OCI-M2 (cell line): ENCODE measurements at regions not wholly inside any gene's neighbourhood (a gene's known extent, or its start where the extent isn't known, plus 50 kb on each side); places are given as distances from the start of the nearest gene placed in this dataset.

Source experiments
- DNase-seq: peaks from one replicate; lab custom pipeline; 2025; ENCODE audit not compliant: unreplicated experiment; lab: John Stamatoyannopoulos, UW

GRCh38 chr4:119752936-119753335 lies 124.3 kb upstream of the PDE5A start:
- DNase-seq, result no peak

DNA sequence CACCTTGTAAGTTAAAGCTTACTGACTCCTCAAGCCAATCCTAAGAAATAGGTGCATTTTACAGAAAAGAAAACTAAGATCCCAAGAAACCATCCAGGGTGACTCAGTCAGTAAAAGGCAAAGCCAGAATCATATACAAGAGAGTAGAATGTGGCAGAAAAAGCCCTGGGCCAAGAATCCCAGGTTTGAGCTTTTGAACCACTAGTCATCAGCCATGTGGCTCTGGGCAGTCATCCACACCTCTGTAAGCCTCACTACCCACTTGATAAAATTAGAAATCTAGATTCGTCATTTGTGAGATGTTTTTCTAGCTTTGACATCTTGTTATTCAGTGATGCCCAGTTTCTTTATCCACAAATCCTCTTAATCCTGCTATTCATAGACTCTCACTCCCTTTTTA lies 122.2 kb upstream of the PDE5A start:
- no peak for DNase-seq

DNA sequence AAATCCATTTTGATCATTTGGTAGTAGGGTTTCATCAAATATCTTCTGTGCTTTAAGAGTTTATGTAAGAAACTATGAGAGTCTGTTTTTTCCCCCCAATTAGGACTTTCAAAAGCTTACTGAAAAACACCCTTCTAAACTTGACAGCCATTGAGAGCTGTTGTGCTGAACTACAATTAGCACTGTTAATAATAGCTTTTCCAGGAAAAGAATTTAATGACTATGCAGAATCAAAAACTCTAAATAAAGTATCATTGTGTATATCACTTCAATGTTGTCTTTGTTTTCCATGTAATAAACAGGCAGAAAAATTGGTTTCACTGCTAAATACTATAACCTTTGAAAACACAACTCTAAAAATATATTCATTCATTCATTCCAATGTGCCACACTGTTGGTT lies 121.4 kb upstream of the PDE5A start:
- DNase-seq, result no peak

DNA sequence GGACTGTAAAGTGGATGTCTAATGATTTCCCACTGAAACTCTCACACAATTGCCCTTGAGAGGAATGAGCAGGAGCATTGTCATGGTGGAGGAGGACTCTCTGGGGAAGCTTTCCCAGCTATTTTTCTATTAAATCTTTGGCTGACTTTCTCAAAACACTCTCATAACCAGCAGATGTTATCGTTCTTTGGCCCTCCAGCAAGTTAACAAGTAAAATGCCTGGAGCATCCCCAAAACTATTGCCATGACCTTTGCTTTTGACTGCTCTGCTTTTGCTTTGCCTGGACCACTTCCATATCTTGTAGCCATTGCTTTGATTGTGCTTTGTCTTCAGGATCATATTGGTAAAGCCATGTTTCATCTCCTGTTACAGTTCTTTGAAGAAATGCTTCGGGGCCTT lies 120.2 kb upstream of the PDE5A start:
- no peak for DNase-seq

- no peak for DNase-seq
These were observed 118.3 kb upstream of the PDE5A start for GRCh38 chr4:119746951-119747350.

- no peak for DNase-seq
These were observed 116.7 kb upstream of the PDE5A start for GRCh38 chr4:119745351-119745750.

DNA sequence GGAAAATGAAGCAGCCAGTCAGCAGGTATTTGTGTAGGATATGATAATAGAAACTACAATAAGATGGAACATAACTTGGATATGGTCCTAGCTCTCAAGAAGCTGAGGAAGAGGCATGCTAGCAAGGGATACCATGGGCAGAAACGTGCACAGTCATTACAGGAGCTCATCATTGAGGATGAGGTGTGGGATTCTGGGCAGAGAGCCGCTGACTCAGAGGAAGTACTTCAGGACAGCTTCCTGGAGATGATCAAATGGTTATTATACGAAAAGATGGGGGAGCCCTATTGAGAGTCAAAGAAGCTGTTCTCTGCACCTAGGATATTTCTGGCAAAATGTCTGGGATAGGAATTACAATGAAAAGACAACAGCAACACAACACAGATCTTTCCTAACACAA lies 116.0 kb upstream of the PDE5A start:
- no peak for DNase-seq

DNA sequence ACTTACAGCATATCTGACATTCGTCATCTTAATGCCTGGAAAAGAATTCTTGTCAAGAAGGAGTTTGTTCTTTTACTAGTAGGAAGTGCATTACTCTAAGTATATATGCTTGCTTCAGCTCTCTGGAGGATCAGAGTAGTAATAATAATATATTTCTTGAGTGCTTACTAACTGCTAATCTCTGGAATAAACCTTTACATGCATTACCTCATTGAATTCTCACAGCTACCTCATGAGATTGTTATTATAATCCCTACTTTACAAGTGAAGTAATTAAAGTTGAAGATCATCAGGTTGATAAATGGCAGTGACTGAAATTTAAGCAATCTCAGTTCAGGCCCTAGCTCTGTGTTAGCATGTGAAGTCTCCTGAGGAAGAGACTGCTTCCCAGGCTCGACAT lies 115.0 kb upstream of the PDE5A start:
- no peak for DNase-seq

DNA sequence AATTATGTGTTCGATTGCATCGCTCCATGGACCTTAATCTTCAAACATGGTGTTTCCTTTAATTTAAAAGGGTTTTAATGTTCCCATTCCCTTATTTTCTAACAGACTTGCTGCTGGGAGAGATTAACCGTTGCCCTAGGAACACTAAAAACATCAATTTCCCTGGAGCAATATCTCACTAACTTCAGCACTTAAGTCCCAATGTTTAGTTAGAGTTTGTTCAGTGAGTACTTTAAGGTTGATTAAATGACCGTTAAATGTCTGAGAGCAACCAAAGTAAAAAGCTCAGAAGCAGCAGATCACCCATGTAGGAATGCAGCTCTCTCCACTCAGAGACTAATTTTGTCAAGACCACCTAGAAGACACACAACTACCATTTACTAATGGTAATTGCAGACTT lies 111.2 kb upstream of the PDE5A start:
- no peak for DNase-seq

DNA sequence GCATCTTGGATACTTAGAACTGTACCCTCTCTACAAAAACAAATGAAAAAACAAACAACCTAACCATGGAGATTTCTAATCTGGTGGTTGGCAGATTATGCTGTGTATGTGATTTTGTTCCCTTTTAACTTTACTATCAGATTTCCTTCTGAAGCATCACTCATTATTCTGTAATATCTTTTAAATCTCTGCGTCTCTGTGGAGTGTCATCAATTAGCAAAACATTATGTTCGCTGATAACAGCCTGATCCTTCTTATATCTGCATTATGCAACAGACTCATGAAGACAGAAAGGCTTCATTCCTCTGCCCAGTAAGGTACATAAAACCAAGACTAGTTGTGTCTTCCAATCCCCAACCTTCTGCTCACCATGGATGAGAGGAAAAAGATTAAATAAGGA lies 110.3 kb upstream of the PDE5A start:
- no peak for DNase-seq

DNA sequence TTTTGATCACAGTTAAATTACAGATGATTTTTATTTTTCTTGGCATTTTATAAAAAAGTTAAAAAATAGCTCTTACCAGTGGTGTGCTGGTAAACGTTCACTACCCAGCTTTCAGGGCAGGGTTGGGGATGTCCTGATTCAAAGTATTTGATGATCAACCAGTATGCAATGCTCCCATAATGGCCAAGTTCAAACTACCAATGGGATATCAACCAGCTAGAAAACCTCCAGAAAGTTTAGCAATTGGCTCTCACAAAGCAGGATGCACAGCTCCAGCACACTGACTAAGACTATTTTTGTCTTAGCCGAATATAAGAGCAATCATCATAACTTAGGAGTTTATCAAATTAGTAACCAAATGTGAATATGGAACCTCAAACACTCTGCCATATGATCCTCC lies 108.0 kb upstream of the PDE5A start:
- no peak for DNase-seq

DNA sequence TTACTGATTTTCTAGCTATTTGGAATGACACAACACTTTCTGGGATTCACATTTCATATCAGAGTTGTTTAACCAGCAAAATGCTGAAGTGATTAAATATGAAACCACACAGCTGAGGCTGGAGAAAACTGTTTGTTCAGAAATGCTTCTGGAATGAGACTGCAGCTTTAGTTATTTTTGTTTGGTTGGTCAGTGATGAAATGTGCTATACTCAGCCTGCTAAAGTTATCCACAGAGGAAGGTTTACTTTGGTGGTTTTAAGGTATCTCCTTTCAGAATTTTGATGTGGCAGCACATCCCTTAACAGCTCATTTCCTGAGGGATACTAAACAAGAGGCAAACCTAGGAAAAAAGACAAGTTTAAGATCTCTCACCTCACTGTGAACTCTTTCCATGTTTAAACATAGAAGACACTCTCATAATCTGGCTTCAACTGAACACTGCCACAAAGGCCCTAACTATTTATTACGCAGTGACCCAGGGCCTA lies 106.6 kb upstream of the PDE5A start:
- DNase-seq, result no peak

GRCh38 chr4:119733431-119733830 lies 104.8 kb upstream of the PDE5A start:
- no peak for DNase-seq

DNA sequence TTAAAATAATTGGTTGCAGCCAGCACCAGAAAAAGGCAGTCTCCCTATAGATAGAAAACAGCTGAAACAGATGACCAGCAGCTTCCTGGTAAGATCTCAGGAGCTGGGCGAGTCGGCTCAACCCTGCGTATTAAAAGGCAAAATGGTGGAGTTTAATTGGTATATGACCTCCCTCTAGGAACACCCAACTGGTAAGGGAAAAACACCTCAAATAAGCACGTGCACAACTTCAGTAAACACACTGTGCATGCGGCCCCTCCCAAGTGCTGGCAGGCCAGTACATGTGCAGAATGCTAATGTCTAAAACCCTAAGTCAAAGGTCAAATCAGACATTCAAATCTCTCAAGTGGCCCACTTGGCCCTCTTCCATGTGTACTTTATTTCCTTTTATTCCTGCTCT lies 103.2 kb upstream of the PDE5A start:
- DNase-seq, result no peak

GRCh38 chr4:119731146-119731742 lies 102.6 kb upstream of the PDE5A start:
- DNase-seq, result no peak

GRCh38 chr4:119730671-119730950 lies 102.0 kb upstream of the PDE5A start:
- no peak for DNase-seq

DNA sequence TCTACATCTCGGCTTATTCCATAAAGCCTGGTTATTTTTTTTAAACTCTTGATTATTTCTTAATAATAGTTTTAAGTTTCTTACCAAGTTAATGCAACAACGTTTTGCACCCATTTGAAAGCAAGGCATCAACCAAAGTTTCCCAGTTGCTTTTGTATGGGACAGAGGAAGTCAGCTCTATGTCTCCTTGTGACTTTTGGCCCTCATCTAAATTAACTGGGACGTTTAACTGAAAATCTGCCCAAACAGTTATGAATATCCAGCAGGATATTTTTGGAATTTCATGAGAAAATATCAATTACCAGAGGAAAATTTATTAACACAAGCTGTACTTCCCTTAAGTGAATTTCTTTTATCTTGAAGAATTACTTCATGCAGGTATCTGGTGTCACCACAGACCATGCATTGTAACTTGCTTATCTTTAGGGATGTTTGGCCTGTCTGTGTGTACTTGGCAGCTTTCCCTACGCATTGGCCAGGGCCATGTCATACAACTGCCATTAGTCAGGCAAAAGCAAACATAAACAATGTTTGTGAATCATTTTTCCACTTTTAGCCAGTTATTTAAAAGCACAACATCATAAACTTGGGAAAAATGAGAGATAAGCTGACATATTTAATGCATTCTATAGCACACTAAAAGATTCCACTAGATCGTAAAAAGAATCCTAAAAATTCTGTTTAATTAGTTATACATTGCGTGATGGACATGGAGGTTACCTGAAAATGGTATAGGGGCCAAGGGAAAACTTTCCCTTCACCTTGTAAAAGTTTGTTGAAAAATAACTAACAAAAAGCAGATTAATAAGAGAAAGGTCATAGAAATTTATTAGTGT lies 101.4 kb upstream of the PDE5A start:
- DNase-seq, result no peak

- DNase-seq, result no peak
These were observed 100.3 kb upstream of the PDE5A start for GRCh38 chr4:119728692-119729593.

- no peak for DNase-seq
These were observed 99.6 kb upstream of the PDE5A start for GRCh38 chr4:119728185-119728584.

DNA sequence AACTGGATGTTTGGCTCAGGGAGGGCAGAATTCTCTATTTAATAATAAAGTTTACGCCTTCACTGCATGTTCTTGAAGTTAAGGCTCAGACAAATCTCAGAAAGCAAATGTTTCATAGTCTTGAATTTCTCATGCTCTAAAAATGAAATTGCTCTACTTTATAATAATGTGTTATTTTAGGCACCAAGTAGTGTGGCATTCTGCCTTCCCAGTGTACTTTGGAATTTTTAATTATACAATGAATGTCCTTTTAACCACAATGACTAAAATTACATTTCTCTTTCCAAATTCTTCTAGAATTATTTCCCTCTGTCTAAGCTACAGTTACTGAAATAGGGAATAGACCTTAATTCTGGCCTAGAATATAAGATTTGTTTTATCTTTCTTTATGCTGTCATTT lies 97.9 kb upstream of the PDE5A start:
- DNase-seq, result no peak

DNA sequence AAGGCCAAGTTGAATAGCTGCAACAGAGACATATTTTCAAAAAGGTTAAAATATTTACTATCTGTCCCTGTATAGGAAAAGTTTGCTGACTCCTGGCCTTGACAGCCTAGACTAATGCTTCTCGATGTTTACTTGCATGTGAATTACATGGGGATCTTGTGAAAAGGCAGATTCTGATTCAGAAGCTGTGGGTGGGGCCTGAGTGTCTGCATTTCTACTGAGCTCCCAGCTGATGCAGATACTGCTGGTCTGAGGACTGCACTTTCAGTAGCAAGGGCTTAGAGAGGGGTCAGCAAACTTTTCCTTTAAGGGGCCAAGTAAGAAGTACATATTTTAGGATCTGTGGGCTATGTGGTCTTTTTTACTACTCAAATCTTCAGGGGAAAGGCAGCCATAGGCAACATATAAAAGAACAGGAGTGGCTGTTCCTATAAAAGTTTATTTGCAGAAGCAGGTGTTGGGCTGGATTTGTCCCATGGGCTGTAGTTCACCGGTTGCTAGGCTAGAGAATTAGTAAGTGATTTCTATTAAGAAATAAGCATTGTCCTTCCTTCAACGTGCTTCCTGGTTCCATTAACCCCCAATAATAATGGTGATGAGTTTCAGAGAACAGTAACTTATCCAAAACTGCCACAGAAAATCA lies 97.2 kb upstream of the PDE5A start:
- no peak for DNase-seq
